Loucy (cell line): ENCODE measurements at regions not wholly inside any gene's neighbourhood (a gene's known extent, or its start where the extent isn't known, plus 50 kb on each side); places are given as distances from the start of the nearest gene placed in this dataset.

Experiments
- H2AFZ ChIP-seq: fragments of 200-600 bp; sonication (generic); 2 replicates; pipeline ENCODE4 v1.6.0; 2016; ENCODE audit warnings: antibody characterized with exemption, mild to moderate bottlenecking, low read length, moderate library complexity
- H3F3A ChIP-seq: fragments of 200-600 bp; 2 replicates; pipeline ENCODE4 v1.6.0; 2016; ENCODE audit warnings: antibody characterized with exemption, low read depth, mild to moderate bottlenecking
- H3K27me3 ChIP-seq: fragments of 200-600 bp; sonication (generic); 2 replicates; pipeline ENCODE4 v1.6.1; 2014; ENCODE audit warnings: low read length, mild to moderate bottlenecking; ENCODE audit not compliant: insufficient read depth, poor library complexity, severe bottlenecking
- H3K36me3 ChIP-seq: fragments of 200-600 bp; sonication (generic); 2 replicates; pipeline ENCODE4 v1.6.1; 2016; ENCODE audit warnings: low read length; ENCODE audit not compliant: insufficient read depth
- H3K4me1 ChIP-seq: fragments of 200-600 bp; sonication (generic); 2 replicates; pipeline ENCODE4 v1.5.1; 2014; ENCODE audit warnings: low read length, mild to moderate bottlenecking; ENCODE audit not compliant: insufficient read depth, poor library complexity, severe bottlenecking
- H3K4me2 ChIP-seq: fragments of 200-600 bp; sonication (generic); 2 replicates; pipeline ENCODE4 v1.6.0; 2014; ENCODE audit warnings: antibody characterized with exemption, low read length, low read depth, mild to moderate bottlenecking; ENCODE audit not compliant: poor library complexity, severe bottlenecking
- H3K4me3 ChIP-seq: fragments of 200-600 bp; sonication (generic); 2 replicates; pipeline ENCODE4 v1.5.1; 2014; ENCODE audit warnings: low read length, mild to moderate bottlenecking, mixed read lengths; ENCODE audit not compliant: poor library complexity, severe bottlenecking
- H3K79me2 ChIP-seq: fragments of 200-600 bp; sonication (generic); 2 replicates; pipeline ENCODE4 v1.6.1; 2014; ENCODE audit warnings: low read length; ENCODE audit not compliant: insufficient read depth
- H3K9ac ChIP-seq: fragments of 200-600 bp; sonication (generic); 2 replicates; pipeline ENCODE4 v1.6.0; 2014; ENCODE audit warnings: mild to moderate bottlenecking, low read depth, low read length, moderate library complexity; ENCODE audit not compliant: poor library complexity, severe bottlenecking
- H3K9me2 ChIP-seq: fragments of 200-600 bp; sonication (generic); replicated peaks from 2 replicates; pipeline ENCODE4 v1.6.1; 2016; ENCODE audit warnings: low read depth, low read length, mixed read lengths
- H3K9me3 ChIP-seq: fragments of 200-600 bp; sonication (generic); 2 replicates; pipeline ENCODE4 v1.6.1; 2014; ENCODE audit warnings: mild to moderate bottlenecking, antibody characterized with exemption, low read length, low read depth; ENCODE audit not compliant: insufficient read depth
- H4K20me1 ChIP-seq: fragments of 200-600 bp; sonication (generic); 2 replicates; pipeline ENCODE4 v1.6.0; 2014; ENCODE audit warnings: antibody characterized with exemption, low read length, mild to moderate bottlenecking; ENCODE audit not compliant: insufficient read depth, poor library complexity, severe bottlenecking
- EZH2phosphoT487 ChIP-seq: fragments of 200-600 bp; IDR thresholded peaks from 2 replicates; pipeline ENCODE4 v1.6.1; 2018; ENCODE audit warnings: antibody characterized with exemption, mild to moderate bottlenecking, moderate library complexity, borderline replicate concordance
- TF ChIP-seq, protein P1 (sequence below): fragments of 200-600 bp; sonication (generic); conservative IDR thresholded peaks from 2 replicates; pipeline ENCODE4 v1.5.1; 2014; ENCODE audit warnings: mild to moderate bottlenecking, antibody characterized with exemption, low read length

DNA sequence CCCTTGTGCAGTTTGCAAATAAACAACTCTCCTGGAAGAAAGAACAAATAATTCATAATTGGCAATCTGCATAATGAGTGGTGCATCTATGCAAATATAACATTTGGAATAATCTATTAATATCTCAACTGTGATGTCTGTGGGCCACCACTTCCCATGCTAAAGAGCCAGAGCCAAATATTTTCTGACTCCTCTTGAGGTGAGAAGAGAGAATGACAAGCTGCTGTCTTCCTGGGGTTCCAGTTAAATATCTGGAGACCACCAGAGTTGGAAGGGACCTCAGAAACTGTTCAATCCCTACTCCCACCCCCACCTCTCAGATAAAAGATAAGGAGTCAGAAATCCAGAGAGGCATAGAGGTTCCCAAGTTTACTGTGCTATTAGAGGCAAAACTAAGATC is 241.0 kb upstream of the SLC14A2 start:
- Histone ChIP-seq H3K9me3 (no peaks in the 10 kb centered on the region), H2AFZ (no peak overlapping the region), H3K36me3 (no peaks in the 10 kb centered on the region), H3K4me2 (no peak overlapping the region), H3K79me2 (no peaks in the 10 kb centered on the region), H4K20me1 (no peaks in the 10 kb centered on the region), H3F3A (no peaks in the 10 kb centered on the region), H3K27me3 (no peaks in the 10 kb centered on the region), H3K9ac (no peak overlapping the region), H3K4me1 (peaks cover 10% of the 10 kb centered on the region), H3K4me3 (no peak overlapping the region), H3K9me2 (no peaks in the 10 kb centered on the region)
- no peak for TF ChIP-seq EZH2phosphoT487
- TF ChIP-seq, protein P1, sequence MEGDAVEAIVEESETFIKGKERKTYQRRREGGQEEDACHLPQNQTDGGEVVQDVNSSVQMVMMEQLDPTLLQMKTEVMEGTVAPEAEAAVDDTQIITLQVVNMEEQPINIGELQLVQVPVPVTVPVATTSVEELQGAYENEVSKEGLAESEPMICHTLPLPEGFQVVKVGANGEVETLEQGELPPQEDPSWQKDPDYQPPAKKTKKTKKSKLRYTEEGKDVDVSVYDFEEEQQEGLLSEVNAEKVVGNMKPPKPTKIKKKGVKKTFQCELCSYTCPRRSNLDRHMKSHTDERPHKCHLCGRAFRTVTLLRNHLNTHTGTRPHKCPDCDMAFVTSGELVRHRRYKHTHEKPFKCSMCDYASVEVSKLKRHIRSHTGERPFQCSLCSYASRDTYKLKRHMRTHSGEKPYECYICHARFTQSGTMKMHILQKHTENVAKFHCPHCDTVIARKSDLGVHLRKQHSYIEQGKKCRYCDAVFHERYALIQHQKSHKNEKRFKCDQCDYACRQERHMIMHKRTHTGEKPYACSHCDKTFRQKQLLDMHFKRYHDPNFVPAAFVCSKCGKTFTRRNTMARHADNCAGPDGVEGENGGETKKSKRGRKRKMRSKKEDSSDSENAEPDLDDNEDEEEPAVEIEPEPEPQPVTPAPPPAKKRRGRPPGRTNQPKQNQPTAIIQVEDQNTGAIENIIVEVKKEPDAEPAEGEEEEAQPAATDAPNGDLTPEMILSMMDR = no peak

- H3K36me3 ChIP-seq = no peaks in the 10 kb centered on the region
- H2AFZ ChIP-seq = no peak overlapping the region
- no peak overlapping the region for H3K4me3 ChIP-seq
- H3K4me1 ChIP-seq = peaks cover 10% of the 10 kb centered on the region
- no peaks in the 10 kb centered on the region for H3K79me2 ChIP-seq
- H3K27me3 ChIP-seq = no peaks in the 10 kb centered on the region
- no peaks in the 10 kb centered on the region for H4K20me1 ChIP-seq
- TF ChIP-seq EZH2phosphoT487 = no peak
- no peaks in the 10 kb centered on the region for H3K9me3 ChIP-seq
- H3F3A ChIP-seq = no peaks in the 10 kb centered on the region
- H3K9me2 ChIP-seq = no peaks in the 10 kb centered on the region
- H3K4me2 ChIP-seq = no peak overlapping the region
- H3K9ac ChIP-seq = no peak overlapping the region
These were observed 240.2 kb upstream of the SLC14A2 start for GRCh38 chr18:45374878-45375630.

- no peaks in the 10 kb centered on the region for H3K79me2 ChIP-seq
- no peak overlapping the region for H3K9ac ChIP-seq
- H3K4me2 ChIP-seq = no peak overlapping the region
- no peaks in the 10 kb centered on the region for H4K20me1 ChIP-seq
- TF ChIP-seq, protein P1 = no peak
- TF ChIP-seq EZH2phosphoT487 = no peak
- H3K4me1 ChIP-seq = peaks cover 15% of the 10 kb centered on the region
- H3K9me3 ChIP-seq = no peaks in the 10 kb centered on the region
- H3K36me3 ChIP-seq = no peaks in the 10 kb centered on the region
- H3K27me3 ChIP-seq = no peaks in the 10 kb centered on the region
- no peaks in the 10 kb centered on the region for H3F3A ChIP-seq
- H3K9me2 ChIP-seq = no peaks in the 10 kb centered on the region
- H2AFZ ChIP-seq = no peak overlapping the region
- no peak overlapping the region for H3K4me3 ChIP-seq
These were observed 239.1 kb upstream of the SLC14A2 start for GRCh38 chr18:45376193-45376592.

GRCh38 chr18:45378308-45378707 is 237.0 kb upstream of the SLC14A2 start:
- Histone ChIP-seq H3K79me2 (no peaks in the 10 kb centered on the region), H3K9ac (no peak overlapping the region), H3K9me2 (no peaks in the 10 kb centered on the region), H3K36me3 (no peaks in the 10 kb centered on the region), H3K4me2 (no peak overlapping the region), H4K20me1 (no peaks in the 10 kb centered on the region), H2AFZ (no peak overlapping the region), H3K4me3 (no peak overlapping the region), H3F3A (no peaks in the 10 kb centered on the region), H3K27me3 (no peaks in the 10 kb centered on the region), H3K9me3 (no peaks in the 10 kb centered on the region), H3K4me1 (peaks cover 24% of the 10 kb centered on the region)
- TF ChIP-seq EZH2phosphoT487 = no peak
- TF ChIP-seq, protein P1 = no peak
